Fibroblast of the aortic adventitia (primary cell): ENCODE measurements at regions not wholly inside any gene's neighbourhood (a gene's known extent, or its start where the extent isn't known, plus 50 kb on each side); places are given as distances from the start of the nearest gene placed in this dataset.
A peak's percentile ranks its signal among the peaks of the same experiment; 100 is the strongest.

Experiments used
- DNase-seq: peaks from one replicate; pipeline ENCODE4 v3.0.0-alpha.2; 2010; ENCODE audit warnings: low read depth
- H3K4me3 ChIP-seq: 2 replicates; pipeline ENCODE4 v1.5.1; 2011; ENCODE audit warnings: low read depth, mild to moderate bottlenecking, control low read depth, low read length, moderate library complexity
- TF ChIP-seq, protein P1 (sequence below): IDR thresholded peaks from 2 replicates; pipeline ENCODE4 v1.5.1; 2011; ENCODE audit warnings: mild to moderate bottlenecking, low read length, control low read depth, inconsistent platforms; ENCODE audit not compliant: insufficient read depth

DNA sequence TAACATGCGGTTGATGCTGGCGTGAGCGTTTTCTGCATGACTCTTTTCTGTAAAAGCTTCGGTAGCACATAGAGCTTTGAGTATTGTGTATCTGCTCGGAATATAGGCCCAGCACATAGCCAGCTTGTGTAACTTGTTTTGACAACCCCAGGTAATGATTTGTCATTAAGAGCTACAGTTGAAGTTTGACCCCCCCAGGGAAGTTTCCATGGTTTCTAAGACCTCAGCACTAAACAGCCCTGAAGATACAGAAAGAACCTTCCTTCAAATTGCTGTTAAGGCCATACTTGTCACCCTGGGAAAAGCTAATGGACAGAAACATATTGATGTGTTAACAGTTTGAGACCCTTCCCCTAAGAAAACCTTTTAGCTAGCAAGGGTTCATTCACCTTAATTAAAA lies 380.7 kb downstream of the PRDM2 start:
- H3K4me3 ChIP-seq: no peak overlapping the region
- DNase-seq: no peak
- TF ChIP-seq, protein P1, sequence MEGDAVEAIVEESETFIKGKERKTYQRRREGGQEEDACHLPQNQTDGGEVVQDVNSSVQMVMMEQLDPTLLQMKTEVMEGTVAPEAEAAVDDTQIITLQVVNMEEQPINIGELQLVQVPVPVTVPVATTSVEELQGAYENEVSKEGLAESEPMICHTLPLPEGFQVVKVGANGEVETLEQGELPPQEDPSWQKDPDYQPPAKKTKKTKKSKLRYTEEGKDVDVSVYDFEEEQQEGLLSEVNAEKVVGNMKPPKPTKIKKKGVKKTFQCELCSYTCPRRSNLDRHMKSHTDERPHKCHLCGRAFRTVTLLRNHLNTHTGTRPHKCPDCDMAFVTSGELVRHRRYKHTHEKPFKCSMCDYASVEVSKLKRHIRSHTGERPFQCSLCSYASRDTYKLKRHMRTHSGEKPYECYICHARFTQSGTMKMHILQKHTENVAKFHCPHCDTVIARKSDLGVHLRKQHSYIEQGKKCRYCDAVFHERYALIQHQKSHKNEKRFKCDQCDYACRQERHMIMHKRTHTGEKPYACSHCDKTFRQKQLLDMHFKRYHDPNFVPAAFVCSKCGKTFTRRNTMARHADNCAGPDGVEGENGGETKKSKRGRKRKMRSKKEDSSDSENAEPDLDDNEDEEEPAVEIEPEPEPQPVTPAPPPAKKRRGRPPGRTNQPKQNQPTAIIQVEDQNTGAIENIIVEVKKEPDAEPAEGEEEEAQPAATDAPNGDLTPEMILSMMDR: no peak

DNA sequence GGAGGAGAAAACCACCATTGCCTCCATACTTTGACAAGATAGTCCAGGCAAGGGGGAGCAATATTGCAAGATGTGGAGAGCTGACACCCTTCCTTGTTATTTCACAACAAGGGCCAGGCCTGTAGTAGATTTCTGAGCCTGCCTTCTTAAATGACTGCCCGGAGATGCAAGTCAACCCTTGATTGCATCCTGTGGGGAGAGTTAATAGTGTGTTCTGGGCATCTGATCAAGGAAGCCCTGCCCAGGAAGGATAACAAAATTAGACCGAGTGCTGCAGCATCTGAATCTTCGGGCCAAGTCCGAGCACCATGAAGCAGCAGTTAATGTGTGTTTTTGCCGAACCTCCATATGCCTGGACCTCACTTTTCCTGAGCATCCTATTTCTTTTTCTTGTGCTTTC lies 382.3 kb downstream of the PRDM2 start:
- H3K4me3 ChIP-seq: no peak overlapping the region
- TF ChIP-seq, protein P1: no peak
- DNase-seq: no peak

DNA sequence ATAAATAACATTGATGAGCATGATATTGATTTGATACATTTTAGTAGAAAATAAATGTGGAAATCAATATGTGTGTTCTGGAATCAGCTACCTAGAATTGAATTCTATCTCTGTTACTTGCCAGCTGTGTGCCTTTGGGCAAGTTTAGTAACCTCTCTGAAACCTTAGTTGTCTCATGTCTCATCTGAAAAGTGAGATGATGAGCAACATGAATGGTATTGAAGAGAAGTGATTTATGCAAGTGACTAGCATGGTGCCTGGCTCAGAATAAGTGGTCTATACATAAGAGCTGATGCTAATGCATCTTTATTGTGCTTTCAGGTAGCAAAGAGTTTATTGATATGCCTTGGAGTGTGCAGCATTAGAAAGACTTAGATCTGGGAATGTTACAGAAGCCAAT lies 383.3 kb downstream of the PRDM2 start:
- DNase-seq: no peak
- TF ChIP-seq, protein P1: no peak
- no peak overlapping the region for H3K4me3 ChIP-seq

DNA sequence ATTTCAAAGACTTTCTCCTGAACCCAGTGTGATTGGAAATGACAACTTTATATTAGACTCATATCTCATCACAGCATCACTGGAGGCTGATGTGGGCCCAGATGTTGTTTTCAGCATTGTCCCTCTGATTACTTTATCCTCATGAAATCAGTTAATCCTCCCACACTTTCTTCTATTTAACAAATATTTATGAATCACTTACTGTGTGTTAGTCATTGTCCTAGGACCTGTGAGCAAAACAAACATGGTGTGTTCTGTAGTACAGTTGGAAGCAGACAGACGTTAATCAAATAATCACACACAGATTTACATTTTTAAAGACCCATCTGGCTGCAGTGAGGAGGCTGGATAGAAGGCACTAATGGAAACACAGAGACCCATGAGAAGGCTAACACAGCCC lies 383.7 kb downstream of the PRDM2 start:
- TF ChIP-seq, protein P1: no peak
- DNase-seq: no peak
- H3K4me3 ChIP-seq: no peak overlapping the region

DNA sequence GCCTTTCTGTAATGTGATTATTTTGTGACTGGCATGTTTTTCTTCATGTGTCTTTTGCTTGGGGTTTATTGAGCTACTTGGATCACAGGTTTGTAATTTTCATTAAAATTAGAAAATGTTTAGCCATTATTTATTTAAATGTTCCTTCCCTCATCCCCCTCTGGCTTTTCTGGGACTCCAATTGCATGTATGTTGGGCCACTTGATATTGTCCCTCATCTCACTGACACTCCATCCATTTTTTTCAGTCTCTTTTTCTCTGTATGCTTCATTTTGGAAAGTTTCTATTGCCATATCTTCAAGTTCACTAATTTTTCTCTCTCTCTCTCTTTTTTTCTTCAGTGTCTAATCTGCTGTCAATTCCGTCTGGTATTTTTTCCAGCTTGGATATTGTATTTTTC lies 390.1 kb downstream of the PRDM2 start:
- TF ChIP-seq, protein P1: no peak
- H3K4me3 ChIP-seq: no peak overlapping the region
- DNase-seq: no peak

DNA sequence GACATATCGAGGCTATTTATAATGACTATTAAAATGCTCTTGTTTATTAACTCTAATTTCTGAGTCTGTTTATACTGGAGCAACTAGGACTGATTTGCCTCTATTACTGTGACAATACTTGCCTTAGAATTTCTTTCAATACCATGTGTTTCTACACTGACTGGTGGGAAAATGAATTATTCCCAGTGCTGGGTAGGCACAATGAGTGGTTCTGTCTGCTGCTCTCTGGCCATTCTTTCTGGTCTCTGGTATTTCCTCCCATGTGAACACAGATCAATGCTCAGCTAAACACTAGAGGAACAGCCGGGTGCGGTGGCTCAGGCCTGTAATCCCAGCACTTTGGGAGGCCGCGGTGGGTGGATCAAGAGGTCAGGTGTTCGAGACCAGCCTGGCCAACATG lies 390.5 kb downstream of the PRDM2 start:
- H3K4me3 ChIP-seq: no peak overlapping the region
- DNase-seq: no peak
- TF ChIP-seq, protein P1: no peak

DNA sequence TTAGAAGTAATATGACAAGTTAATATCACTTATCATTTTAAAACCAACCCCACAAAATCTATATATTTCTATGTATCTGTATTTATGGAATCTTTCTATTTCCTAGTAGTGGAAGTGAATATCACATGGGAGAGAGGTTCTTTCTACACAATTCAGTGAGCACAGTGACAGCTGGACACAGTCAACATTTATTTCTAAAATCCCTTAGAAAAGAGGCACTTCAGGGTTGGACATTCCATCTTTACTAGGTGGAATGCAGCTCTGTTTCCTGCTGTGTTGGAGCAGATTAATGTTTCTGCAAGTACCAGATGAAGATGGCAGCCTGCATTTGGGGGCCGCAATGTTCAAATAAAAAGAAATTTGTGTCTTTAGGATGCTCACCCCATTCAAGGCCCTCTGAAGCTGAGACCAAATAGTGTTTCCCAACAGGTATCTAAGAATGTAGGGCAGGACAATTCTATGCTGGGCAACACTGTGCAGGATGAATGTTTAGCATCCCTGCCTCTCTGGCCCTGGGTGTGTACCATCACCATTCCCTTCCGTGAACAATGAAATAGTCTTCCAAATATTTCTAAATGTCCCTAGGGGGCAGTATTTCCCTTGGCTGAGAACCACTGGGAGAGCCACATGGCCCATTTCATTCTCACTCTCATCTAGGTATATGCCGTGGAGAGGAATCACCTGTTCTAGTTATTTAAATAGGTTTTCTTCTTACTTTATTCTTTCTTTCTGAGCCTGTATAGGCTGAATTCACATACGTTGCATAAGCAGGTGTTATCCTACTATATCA lies 394.8 kb downstream of the PRDM2 start:
- peak; percentile 26 for DNase-seq
- H3K4me3 ChIP-seq: no peak overlapping the region
- TF ChIP-seq, protein P1: peak; percentile 38
